ENCODE measurements at regions not wholly inside any gene's neighbourhood (a gene's known extent, or its start where the extent isn't known, plus 50 kb on each side); places are given as distances from the start of the nearest gene placed in this dataset.

GRCh38 chr6:28776269-28777146 is 147.3 kb downstream of the TRIM27 start:
- no peak for TF ChIP-seq POLR2A (IDR thresholded peaks at IDR 0.05)
- no peak for TF ChIP-seq CTCF (IDR thresholded peaks at IDR 0.05)

Measured in ovary (tissue), 3 donors.